ENCODE measurements at regions not wholly inside any gene's neighbourhood (a gene's known extent, or its start where the extent isn't known, plus 50 kb on each side); places are given as distances from the start of the nearest gene placed in this dataset.

DNA sequence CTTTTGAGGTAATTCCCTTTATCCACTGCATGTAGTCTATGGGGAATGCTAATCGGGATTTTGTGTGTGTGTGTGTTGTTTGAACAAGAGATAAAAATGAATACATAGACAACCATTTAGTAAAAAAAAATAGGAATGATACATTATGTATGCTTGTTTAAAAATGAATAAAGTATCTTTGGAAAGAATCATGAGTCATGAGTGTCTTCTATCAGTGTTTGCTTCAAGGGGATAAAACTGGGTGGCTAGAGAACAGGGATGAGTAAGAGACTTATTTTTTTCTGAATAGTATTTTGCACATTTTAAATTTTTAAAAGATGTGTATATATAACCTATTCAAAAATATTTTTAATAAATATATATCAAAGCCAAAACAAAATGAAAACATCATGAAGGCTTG lies 839.4 kb upstream of the ADGRL4 start:
- TF ChIP-seq, protein P1, sequence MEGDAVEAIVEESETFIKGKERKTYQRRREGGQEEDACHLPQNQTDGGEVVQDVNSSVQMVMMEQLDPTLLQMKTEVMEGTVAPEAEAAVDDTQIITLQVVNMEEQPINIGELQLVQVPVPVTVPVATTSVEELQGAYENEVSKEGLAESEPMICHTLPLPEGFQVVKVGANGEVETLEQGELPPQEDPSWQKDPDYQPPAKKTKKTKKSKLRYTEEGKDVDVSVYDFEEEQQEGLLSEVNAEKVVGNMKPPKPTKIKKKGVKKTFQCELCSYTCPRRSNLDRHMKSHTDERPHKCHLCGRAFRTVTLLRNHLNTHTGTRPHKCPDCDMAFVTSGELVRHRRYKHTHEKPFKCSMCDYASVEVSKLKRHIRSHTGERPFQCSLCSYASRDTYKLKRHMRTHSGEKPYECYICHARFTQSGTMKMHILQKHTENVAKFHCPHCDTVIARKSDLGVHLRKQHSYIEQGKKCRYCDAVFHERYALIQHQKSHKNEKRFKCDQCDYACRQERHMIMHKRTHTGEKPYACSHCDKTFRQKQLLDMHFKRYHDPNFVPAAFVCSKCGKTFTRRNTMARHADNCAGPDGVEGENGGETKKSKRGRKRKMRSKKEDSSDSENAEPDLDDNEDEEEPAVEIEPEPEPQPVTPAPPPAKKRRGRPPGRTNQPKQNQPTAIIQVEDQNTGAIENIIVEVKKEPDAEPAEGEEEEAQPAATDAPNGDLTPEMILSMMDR (IDR thresholded peaks at IDR 0.05; ENCODE audit: poor library complexity, severe bottlenecking), result no peak
- TF ChIP-seq EP300 (conservative IDR thresholded peaks at IDR 0.05; ENCODE audit: poor library complexity, severe bottlenecking) (no peak), TAF1 (IDR thresholded peaks at IDR 0.05; ENCODE audit: low read depth) (no peak), POLR2AphosphoS5 (IDR thresholded peaks at IDR 0.05) (no peak), EZH2 (IDR thresholded peaks at IDR 0.05; ENCODE audit: borderline replicate concordance, insufficient read depth, low read length, poor library complexity, severe bottlenecking) (no peak), SMC3 (conservative IDR thresholded peaks at IDR 0.05; ENCODE audit: poor library complexity) (no peak)
- TF ChIP-seq, protein P2, sequence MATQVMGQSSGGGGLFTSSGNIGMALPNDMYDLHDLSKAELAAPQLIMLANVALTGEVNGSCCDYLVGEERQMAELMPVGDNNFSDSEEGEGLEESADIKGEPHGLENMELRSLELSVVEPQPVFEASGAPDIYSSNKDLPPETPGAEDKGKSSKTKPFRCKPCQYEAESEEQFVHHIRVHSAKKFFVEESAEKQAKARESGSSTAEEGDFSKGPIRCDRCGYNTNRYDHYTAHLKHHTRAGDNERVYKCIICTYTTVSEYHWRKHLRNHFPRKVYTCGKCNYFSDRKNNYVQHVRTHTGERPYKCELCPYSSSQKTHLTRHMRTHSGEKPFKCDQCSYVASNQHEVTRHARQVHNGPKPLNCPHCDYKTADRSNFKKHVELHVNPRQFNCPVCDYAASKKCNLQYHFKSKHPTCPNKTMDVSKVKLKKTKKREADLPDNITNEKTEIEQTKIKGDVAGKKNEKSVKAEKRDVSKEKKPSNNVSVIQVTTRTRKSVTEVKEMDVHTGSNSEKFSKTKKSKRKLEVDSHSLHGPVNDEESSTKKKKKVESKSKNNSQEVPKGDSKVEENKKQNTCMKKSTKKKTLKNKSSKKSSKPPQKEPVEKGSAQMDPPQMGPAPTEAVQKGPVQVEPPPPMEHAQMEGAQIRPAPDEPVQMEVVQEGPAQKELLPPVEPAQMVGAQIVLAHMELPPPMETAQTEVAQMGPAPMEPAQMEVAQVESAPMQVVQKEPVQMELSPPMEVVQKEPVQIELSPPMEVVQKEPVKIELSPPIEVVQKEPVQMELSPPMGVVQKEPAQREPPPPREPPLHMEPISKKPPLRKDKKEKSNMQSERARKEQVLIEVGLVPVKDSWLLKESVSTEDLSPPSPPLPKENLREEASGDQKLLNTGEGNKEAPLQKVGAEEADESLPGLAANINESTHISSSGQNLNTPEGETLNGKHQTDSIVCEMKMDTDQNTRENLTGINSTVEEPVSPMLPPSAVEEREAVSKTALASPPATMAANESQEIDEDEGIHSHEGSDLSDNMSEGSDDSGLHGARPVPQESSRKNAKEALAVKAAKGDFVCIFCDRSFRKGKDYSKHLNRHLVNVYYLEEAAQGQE (IDR thresholded peaks at IDR 0.05; ENCODE audit: borderline replicate concordance), result no peak

Measured in neural cell (in vitro differentiated cells).